NCI-H1092 treated with DMSO at 0.1 percent for 48 hours (cell line): ENCODE measurements at regions not wholly inside any gene's neighbourhood (a gene's known extent, or its start where the extent isn't known, plus 50 kb on each side); places are given as distances from the start of the nearest gene placed in this dataset.
"Not testable (repeated sequence)": the region's sequence is repeated elsewhere in the genome, so short reads cannot be mapped to it uniquely, and the experiment has no call there.

Experiments
- DNase-seq: peaks from one replicate; lab custom pipeline; 2025; lab: John Stamatoyannopoulos, UW

GRCh38 chr5:51802551-51803184 is 419.4 kb downstream of the ISL1 start:
- no peak for DNase-seq

GRCh38 chr5:51806677-51807076 is 423.4 kb downstream of the ISL1 start:
- DNase-seq: no peak

- DNase-seq: no peak
Observed at GRCh38 chr5:51810592-51810991, 427.3 kb downstream of the ISL1 start.

- DNase-seq: no peak
Observed at GRCh38 chr5:51811883-51812471, 428.7 kb downstream of the ISL1 start.

GRCh38 chr5:51814817-51815216 is 431.6 kb downstream of the ISL1 start:
- DNase-seq: not testable (repeated sequence)

DNA sequence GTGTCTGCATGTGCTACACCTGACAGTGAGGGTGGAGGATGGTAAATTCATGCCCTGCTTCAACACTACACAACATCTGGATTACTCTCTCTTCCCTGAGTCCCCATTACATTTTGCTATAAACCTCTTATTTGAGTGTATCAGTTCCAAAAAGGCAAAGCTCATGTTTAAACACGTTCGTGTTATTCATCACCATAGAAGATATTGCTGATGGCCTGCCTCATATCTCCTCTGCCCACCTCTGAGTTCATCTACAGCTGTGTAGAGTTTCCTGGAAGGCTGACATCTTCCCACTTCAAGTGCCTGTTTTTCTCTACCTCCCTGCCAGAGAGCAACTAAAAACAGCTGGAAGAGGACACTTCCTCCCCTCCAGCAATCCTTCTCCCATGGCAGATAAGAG is 433.2 kb downstream of the ISL1 start:
- no peak for DNase-seq

DNA sequence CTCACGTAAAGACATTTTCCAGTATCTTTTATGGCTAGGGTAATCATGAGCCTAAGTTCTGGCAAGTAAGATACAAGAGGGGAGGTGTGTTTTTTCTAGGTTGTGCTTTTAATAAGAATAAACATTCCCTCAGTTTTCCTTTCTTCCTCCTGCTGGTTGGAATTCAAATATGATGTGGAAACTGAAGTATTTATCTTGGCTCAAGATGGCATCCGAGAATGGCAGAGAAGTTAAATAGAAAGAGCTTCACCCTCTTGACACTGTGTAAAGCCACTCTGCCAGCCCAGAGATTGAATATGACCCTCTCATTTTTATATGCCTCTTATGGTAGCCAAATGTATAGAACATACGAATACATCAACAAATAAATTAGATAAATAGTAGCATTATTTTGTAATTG is 438.4 kb downstream of the ISL1 start:
- DNase-seq: peak; percentile 29

DNA sequence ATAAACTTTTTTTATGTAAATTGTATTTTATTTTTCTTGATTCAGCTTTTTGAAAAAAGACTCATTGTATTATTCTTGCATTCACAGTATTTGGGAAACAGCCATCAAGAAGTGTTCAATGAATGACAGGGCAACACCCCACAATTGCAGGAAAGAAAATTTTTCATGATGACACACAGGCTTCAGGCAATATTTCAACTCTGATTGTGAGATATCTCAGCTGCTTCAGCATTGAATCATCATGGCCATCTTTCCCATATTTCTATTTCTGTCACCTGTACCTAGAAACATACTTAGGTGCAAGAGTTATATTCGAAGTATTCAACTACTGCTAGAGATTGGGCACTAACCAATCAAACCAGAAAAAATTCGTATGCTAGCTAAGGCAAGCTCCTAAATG is 446.0 kb downstream of the ISL1 start:
- DNase-seq: no peak

DNA sequence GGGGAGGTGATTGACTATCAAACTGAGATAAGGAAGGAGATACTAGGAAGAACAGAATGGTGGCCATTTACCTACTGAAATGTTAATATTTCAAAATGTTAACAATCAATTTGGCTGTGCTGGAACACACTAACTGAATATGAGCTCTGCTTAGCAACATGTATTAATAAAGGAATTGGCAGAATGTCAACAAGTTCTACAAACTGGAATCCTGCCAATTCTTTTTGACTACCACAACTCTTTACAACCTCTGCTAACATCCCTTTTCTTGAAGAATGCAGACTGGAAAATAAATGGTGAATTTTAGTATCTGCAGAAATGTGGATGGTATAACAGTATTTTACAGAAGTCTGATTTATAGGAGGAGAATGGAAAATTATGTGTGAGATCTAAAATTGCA is 446.4 kb downstream of the ISL1 start:
- no peak for DNase-seq

DNA sequence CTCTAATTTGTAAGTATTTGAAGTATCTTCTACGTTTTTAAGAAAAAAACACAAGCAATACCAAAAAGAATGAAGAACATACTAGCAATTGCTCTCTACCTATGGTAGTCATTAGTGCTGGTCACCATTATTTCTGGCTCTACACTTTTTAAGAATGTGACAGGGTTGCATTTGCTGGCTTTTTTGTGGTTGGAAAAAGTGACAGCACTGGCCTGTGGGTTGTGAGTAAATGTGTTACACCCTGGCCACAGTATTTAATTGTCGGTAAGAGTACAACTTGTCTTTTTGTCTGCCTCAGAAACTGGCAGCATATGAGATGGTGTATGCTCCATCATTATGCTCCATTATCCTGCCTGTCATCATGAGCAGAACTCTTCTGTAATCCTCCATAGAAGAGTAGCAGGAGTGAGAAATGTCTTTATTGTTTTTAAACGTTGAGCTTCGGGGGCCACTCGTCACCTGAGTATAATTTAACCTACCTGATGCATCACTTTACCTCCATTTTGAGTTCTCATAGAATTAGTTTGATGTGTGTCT is 449.8 kb downstream of the ISL1 start:
- no peak for DNase-seq

- no peak for DNase-seq
Observed at GRCh38 chr5:51838459-51838858, 455.2 kb downstream of the ISL1 start.

GRCh38 chr5:51843893-51844292 is 460.6 kb downstream of the ISL1 start:
- no peak for DNase-seq

DNA sequence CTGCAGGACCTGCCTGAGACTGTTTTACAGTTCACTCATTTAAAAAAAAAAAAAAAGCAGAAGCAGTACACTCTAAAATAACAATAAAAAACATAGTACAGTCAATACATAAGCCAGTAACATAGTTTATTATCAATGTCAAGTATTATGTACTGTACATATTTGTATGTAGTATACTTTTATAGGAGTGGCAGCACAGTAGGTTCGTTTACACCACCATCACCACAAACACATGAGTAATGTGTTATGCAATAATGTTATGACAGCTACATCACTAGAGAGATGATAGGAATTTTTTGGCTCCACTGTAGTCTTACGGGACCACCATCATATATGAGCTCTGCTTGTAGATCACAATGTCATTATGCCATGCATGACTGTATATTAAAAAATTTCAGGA is 462.8 kb downstream of the ISL1 start:
- no peak for DNase-seq

DNA sequence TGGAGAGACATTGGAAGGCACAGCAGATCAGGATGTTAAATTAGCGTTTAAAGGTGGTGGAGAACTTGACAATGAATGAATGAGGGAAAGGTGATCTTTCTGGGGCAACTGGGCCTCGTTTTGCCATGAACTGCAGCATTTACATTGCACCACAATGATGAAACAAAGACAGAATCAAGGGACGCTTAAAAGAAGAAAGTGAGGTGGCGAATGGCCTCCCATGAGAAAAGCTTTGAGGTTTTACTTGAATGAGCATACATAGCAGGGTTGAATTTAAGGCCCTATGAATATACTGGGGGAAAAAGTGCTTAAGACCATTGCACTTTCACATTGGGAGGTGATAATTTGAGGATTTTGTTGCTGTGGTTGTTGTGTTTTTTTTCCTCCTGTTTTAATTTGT is 476.4 kb downstream of the ISL1 start:
- DNase-seq: no peak

- DNase-seq: no peak
Observed at GRCh38 chr5:51860532-51861018, 477.3 kb downstream of the ISL1 start.

DNA sequence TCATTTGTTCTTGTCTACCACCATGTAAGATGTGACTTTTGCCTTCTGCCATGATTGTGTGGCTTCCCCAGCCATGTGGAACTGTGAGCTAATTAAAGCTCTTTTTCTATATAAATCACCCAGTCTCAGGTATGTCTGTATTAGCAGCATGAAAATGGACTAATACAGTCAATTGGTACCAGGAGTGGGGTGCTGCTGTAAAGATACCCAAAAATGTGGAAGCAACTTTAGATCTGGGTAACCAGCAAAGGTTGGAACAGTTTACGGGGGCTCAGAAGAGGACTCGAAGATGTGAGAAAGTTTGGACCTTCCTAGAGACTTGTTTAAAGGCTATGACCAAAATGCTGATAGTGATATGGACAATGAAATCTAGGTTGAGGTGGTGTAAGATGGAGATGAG is 488.9 kb downstream of the ISL1 start:
- DNase-seq: no peak

DNA sequence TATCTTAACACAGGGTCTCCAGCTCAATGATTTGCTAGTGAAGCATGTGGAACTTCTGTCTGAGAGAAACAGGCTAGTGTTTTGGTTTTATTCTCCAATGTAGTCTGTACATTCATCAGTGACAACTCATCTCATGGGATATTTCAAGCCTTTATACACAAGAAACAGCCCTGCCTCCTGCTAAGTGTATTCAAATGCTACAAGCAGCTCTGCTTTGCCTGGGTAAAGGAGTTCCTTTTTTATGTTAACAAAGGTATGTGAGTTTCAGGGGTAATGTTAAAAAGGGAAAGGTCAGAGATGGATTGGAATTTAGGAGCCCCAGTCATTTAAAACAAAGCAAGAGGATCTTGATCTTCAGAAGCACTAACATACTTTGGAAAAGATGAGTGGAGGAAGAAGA is 498.7 kb downstream of the ISL1 start:
- no peak for DNase-seq

DNA sequence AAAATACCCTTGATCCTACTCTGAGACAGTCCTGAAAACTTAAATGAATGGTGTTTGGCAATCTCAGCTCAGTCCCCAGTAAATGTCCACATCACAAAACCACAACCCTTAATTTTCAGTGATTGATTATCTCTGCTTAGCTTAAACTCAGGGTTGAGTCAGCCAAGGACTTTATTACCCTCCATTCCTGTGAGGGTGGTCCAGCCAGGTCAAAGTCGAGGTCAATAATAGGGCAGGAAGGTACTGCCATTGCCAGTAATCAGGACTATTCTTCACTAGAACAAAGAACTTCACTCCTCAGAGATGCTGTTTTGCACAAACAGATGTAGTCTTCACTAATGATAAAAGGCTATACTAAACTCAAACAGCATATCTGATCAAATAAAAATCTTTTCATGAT is 499.4 kb downstream of the ISL1 start:
- no peak for DNase-seq

DNA sequence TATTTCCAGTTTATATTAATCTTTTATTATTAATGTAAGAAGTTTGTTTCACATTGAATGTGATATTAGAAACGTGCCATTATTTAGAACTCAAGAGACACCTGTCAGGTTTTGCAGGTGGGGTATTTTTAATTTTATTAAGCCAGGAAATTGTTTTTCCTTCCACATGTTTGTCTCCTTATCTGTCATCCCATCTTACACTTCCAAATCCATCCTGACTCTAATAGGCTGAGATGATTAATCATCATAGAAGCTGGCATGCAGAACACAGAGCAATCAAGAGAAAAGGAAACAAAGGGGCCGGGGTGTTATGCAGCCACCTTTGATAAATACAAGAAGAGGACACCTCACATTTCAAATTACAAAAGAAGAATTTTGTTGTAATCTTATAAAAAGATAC is 506.5 kb downstream of the ISL1 start:
- no peak for DNase-seq

- no peak for DNase-seq
Observed at GRCh38 chr5:51890435-51891116, 507.3 kb downstream of the ISL1 start.

- DNase-seq: no peak
Observed at GRCh38 chr5:51892680-51893079, 509.4 kb downstream of the ISL1 start.

DNA sequence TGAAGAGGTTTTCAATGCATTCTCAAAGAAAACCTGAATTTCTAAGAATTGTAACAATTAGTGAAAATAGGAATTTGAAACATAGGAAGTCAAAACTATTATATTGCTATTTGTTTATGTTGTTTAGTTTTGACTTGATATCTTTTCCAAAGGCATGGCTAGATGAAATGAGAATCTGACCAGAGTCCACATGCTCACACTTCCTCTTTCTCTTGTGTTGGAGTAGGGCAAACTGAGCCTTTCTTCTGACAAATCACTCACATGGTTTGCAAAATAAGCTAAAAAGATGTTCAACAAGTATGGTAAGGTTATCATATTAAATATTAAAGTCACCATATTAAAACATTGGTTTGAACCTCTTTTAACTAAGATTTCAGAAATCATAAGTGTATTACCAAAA is 512.6 kb downstream of the ISL1 start:
- DNase-seq: no peak

GRCh38 chr5:51902512-51902911 is 519.3 kb downstream of the ISL1 start:
- DNase-seq: no peak
